H4 (cell line): ENCODE measurements at regions not wholly inside any gene's neighbourhood (a gene's known extent, or its start where the extent isn't known, plus 50 kb on each side); places are given as distances from the start of the nearest gene placed in this dataset.
"Not testable (repeated sequence)": the region's sequence is repeated elsewhere in the genome, so short reads cannot be mapped to it uniquely, and the experiment has no call there.

Experiments used
- DNase-seq: peaks from one replicate; pipeline ENCODE4 v3.0.0-alpha.2; 2015; ENCODE audit warnings: low spot score

DNA sequence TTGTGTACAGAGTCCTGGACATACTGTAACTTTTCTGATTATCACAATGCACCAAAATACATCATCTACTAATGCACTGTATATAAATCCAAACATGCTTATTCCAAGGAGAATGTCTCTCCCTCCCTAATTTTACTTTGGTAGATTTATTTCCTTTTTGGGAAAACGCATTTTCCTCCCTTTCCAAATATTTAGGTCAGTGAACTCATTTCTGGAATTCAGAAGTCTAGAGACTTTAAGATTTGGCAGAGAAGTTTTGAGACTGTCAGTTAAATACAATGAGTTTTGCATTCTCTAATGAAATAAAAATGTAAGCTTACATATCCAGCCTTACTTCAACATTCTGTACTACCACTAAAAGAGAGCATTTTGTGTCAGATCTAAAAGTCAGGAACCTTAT lies 165.8 kb upstream of the EDNRB start:
- DNase-seq: no peak

DNA sequence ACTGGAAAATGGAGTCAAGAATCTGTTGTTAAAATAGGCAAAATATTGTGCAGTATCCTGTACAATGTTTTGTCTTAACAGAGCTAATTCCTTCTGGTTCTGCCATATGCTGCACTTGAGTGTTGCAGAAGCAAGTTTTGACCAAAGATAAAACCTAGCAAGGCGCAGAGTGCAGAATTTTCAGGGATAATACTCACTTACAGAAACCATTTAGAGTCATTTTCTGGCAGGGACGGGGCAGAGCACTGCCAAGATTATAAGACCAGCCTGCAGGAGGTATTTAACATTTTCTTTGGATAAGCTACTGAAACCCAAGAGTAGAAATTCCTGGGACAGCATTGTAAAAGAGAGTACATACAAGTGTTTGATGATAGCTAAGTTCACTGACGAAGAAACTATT lies 159.5 kb upstream of the EDNRB start:
- no peak for DNase-seq

DNA sequence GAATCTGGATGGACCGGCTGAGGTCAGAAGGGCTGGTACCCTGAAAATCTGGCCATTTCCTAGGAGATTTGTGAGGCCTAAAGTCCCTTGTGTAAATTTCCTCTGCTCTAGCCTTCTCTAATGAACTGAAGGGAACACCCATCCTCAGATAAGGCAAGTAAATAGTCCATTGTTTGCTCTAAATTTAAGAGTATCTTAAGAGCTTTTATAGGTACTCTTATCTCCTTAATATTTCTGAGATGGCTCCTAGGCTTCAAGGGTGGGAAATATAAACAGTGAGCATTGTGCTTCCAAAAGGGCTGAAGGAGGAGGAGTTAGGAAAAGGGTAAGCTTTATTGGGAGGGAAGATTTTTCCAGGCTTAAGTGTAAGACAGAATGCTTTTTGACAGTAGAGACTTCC lies 148.7 kb upstream of the EDNRB start:
- no peak for DNase-seq

DNA sequence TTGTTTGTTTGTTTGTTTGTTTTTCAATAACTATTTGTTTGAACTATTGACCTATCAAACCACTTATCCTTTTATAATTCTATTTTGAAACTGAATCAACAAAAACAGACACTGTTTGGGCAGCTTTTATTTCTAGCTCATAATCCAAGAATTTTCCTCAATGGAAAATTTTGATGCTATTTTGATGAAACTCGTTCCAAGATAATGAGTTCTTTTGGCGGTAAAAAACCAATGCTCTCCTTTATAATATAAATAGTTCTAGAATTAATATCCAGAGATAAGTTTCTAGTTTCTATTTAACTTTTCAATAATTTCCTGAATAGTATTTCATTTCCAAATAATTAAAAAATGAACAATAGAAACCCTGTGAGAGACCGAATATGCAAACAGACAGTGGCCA lies 146.5 kb upstream of the EDNRB start:
- DNase-seq: no peak

DNA sequence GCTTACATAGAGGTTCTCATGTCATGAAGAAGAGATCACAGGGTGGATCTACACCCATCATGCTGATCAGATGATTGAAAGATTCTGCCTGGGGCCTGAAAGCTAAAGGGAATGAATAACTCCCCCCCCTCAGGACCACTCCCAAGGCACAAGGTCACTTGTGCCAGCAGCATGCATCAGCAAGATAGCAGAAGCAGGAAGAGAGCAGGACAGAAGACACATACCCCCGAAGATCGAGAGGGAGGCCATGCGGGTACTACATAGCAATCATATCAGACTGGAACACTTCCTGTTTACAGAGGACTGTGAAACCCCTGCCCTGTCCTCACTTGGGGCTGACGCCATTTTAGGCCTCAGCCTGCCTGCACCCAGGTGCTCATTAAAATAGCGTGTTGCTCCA lies 143.2 kb upstream of the EDNRB start:
- DNase-seq: no peak

DNA sequence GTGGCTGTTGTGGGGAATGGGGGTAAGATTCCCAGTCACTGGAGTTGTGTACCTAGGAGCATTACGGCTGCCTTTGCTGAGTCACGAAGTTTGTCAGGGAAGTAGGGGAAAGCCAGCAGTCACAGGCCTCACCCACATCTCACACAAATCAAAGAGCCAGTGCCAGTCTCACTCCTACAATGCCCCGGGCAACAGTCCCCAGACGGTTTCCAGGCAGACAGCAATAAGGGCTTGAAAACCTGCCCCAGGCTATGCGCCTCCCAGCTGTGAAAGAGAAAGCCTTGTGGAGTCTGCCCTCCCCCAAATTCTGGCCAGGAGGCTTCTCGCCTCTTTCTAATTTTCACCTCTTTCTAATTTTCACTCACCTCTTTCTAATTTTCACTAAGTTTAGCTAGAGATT lies 142.3 kb upstream of the EDNRB start:
- DNase-seq: no peak

DNA sequence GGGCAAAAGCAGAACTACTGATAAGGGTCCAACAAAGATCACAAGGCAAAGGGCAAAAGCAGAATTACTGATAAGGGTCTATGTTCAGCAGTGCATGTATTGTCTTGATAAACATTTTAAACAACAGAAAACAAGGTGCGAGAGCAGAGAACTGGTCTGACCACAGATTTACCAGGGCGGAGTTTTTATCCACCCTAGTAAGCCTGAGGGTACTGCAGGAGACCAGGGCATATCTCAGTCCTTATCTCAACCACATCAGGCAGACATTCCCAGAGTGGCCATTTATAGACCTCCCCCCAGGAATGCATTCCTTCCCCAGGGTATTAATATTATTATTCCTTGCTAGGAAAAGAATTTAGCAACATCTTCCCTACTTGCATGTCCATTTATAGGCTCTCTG lies 138.2 kb upstream of the EDNRB start:
- DNase-seq: not testable (repeated sequence)

DNA sequence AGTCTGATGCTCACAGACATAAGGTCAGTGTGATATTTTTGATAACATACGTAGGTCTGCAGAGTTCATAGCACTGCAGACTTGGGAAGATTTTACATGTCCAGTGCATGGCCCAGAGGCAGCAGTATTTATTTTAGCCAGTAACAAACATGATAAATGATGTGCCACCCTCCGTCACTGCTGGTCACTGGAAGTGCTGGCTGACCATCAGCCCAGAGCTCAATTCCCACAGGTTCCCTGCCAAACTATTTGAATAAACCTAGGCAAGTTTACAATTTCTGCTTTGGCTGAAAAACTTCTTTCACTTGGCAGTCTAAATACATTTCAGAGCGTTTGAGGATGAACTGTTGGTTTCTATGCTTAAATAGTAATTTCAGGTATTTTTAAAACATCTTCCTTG lies 135.5 kb upstream of the EDNRB start:
- DNase-seq: no peak

DNA sequence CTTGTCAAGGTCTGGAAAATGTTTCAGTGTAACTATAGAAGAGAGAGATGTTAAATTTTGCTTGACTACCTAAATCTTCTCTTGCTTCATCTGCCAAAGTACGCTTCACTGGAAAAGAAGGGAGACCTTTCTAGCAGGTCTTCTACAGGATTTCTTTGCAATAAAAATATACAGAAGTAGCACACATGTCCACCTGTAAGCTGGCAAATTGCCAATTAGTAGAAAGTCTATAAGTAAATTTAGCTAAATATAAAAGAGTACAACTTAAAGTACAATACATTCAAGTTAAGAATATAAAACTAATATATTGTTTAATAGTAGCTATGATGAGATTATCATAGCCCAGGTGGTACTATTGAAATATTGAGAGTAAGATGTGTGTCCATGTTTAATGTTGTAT lies 128.5 kb upstream of the EDNRB start:
- DNase-seq: no peak

DNA sequence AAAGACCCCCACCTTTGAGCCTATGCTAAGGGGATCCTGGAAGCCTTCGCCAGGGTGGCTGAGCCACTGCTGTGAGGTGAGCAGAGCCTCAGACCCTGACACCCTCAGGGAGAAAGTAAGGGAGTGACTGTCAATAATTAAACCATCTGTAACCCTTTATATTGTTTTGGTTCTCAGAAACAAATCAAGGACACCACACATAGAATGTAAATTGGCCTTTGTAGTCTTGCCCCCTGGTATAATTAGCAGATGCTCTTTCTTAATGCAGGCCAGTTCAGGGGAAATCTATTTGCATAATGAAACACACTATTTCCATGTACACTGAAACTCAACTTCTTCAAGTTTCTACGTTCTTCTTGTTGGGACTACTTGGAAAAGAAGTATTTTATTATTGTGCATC lies 127.7 kb upstream of the EDNRB start:
- DNase-seq: no peak

DNA sequence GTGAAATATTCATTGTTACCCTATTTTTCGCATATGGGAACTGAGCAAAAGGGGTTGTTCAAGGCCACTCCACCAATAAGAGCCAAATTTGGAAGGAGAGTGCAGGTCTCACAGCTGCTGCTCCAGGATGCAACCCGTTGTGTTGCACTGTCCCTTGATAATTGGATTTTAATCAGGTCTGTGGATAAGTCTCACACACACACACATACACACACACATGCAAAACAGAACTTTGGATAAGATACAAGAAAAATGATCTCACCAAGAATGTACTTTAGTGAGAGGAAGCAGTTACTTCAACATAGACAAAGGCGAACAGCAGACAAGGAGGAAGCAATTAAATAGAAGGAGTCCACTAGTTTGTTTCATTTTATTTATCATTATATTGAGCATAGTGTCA lies 127.3 kb upstream of the EDNRB start:
- no peak for DNase-seq

DNA sequence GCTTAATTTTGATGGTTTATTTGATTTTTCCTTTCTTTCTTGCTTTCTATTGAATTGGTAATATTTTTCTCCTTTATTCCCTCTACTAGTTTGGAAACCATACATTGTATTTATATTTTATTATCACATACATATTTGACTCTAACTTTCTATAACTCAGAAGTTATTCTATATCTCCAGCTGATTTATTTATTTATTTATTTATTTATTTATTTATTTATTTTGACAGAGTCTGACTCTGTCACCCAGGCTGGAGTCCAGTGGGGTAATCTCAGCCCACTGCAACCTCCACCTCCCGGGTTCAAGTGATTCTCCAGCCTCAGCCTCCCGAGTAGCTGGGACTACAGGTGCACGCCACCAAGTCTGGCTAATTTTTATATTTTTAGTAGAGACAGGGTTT lies 122.7 kb upstream of the EDNRB start:
- not testable (repeated sequence) for DNase-seq

DNA sequence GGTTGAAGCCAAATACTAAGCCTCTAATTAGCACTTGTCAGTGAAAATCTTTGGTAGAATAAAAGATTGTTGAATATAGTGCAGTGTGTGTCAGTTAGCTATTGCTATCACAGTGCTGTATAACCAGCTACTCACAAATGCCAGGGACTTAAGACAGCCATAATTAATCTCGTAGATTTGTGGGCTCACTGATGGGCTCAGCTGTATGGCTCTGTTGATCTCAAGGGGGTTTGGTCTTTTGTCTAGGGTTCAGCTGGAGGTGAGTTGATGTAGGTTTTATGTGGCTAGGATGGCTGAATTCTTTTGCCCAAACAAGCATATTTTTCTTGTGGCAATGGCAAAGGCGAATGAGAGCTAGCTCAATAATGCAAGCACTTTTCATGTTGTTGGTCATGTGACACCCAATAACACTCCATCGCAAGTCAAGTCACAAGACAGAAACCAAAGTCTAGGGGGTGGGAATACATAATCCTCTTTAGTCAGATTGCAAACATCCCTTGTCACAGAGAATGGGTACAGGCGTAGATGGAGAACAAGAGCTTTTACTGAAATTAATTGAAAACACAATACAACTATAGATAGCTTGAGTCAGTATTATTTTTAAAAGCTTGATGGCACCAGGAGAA lies 121.7 kb upstream of the EDNRB start:
- no peak for DNase-seq

DNA sequence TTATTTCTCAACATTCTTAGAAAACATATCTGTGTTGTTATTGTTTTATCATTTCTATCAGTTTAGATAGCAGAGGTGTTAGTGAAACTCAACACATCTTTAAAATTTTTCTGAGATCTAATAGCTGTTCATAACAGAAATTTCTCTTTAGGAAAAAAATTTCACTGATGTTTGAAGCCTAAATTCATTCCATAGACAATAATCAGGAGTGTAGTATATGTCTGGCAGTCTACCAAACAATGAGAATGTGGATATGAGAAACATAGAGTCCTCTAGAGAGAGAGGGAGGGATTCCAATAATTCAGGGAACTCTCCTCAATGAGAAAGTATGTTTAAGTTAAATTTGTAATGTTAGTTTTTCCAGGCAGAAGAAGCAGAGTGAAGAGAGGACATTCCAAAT lies 118.2 kb upstream of the EDNRB start:
- no peak for DNase-seq

DNA sequence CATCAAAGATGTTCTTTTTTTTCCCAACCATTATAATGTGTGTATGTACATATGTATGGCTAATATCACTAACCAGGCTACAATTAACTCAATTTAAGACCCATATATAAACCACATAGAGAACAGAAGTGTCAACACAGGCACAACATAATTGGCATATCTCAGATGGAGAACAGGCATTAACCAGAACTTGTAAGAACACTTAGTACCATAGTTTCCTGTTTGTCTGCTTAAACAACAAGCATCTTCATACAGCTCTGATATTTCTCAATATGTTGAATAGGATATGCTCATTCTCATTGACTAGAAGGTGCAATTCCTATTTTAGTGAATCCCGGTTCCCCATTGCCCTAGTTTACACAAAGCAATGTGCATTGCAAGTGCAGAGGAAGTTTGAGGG lies 116.9 kb upstream of the EDNRB start:
- DNase-seq: no peak

DNA sequence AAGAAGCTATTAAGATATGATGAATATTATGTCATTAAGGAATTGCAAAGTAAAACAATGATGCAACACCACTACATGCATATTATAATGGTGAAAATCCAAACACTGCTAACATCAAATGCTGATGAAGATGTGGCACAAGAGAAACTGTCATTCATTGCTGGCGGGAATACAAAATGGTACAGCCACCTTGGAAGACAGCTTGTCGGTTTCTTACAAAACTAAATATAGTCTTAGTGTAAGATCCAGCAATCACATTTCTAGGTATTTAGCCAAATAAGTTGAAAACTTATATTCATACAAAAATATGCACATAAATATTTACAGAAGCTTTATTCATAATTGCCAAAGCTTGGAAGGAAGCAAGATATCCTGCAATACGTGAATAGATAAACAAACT lies 114.9 kb upstream of the EDNRB start:
- no peak for DNase-seq

DNA sequence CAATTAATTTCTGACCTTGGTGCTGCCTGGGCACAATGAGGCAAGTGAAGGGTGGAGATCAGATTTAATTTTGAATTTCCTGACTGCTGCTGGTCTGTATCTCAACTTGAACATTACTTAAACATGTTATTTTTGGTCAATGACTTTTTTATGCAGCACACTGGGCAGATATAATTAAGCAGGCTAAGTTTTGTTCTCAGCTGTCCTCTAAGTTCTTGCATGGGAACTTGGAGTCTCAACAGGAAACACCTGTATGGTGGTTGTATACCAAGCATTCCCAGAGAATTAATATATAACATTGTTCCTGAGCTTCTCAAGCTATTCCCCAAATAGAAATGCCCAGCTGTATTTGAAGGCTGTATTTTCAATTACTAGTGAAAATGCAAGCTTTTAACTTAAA lies 113.5 kb upstream of the EDNRB start:
- DNase-seq: no peak

DNA sequence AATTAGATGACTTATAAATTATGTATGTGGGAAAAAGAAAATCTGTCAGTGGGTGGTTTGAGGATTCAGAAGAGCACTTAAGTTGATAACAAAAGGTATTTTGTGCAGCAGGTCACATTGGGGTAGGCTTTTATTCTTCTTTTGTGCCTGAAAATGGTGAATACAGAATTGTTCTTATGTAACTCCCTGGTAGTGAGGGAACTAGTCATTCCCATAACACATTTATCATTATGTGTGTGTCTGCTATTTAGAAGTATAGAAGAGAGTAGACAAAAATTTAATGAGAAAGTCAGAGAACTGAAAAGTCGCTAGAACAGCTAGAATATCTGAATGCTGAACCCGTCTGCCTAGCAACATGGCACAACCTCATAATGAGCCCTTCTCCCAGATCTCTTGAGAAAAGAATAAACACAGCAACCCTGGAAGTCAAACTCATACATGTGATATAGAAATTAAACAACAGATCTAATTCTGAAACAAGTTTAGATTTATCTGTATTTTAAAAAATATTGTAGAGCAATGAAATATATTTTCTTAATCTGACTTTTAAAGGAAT lies 111.8 kb upstream of the EDNRB start:
- no peak for DNase-seq

DNA sequence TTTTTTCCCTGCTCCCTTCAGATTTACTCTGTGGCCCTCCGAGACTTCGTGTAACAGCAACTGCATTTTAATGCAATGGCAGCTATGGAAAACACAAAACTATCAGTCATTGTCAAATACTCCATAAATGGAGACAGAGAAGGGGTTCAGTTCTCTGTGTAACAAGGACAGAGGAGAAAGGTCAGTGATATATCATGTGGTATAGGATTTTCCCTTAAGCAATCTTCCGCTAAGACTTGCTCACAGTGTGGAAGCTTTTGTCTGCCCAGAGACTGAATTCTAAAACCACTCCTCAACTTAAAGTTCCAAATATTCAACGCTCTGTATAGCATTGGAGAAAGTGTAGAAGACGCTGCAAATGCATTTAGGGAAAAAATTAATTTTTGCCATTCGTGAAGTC lies 111.3 kb upstream of the EDNRB start:
- DNase-seq: no peak

DNA sequence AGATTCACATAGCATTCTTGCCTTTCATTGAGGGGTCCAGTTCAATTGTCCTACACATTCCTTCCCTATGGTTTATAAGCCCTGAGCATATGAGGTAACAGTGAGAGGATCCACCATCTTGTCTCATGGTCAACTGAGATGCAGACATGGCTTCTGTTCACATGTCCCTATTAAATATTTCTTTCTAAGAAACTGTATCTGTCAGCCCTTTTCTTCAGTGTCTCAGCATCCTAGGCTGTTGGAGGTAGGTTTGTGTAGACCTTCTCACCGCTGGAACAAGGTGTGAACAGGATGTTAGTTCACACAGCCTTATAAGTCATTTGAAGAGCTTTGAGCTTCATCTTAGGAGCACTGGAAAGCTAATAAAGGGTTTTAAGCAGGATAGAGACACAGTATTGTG lies 110.3 kb upstream of the EDNRB start:
- no peak for DNase-seq

DNA sequence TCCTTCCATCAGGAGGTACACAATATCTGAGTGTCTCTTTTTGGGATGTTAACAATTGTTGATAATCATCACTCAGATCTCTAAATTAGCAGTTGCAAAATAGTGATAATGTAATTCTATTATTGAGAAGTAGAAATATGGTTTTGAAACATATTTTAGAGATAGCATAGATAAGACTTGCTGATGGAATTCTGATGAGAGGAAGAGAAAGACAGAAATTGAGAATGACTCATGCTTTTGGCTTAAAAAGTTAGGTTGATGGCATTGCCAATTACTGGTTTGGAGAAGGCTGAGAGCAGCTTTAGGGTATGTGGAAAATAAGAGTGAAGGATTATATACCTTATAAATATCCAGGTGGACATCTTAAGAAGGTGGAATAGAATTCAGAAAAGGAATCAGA lies 106.4 kb upstream of the EDNRB start:
- DNase-seq: no peak

DNA sequence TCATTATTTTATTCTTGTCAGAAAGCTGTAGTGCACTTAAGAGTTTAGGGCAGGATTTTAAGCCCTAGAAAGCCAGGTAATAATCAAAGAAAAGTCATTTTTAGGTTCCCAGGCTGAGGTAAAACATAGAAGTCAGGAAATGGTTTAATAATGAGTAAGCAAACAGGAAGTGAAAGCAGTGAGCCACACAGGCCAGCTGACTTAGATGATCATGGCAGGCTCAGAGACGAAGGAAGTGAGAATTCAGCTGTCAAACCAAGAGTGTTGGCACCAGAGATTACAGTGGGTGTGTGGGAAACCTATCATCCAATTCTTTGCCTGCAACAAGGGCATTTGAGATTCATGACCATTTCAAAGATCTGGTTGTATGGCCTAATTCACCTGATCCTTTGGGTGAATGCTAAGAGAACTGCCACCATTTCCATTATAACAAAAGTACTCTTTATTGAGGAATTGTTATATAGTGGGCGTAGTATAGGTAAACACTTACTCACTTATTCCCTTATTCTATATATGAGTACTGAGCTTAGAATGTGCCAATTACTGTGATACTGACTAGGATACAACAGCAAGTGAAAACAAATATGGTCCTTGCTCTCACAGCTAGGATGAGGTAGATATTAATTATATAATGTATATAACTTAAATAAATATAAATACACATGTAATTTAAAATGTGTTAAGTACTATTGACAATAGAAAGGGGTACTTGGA lies 103.7 kb upstream of the EDNRB start:
- DNase-seq: peak; percentile 43

DNA sequence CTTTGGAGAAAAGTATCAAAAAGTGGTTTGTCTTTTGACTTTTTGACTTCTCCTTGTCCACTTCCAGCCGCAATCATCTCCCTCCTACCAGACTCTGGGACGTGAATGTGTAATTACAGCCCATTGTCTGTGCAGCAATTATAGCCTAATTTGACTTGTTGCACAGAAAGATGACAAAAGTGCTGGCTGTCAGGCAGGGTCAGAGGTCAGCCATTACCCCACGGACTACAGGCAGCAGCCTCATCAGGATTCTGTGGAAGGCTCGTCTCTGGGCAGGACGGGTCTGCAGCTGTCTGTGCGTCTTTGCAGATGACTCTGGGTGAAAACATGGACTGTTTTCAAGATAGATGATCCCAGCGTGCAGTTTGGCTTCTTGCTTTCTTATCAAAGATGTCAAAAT lies 102.2 kb upstream of the EDNRB start:
- DNase-seq: no peak

DNA sequence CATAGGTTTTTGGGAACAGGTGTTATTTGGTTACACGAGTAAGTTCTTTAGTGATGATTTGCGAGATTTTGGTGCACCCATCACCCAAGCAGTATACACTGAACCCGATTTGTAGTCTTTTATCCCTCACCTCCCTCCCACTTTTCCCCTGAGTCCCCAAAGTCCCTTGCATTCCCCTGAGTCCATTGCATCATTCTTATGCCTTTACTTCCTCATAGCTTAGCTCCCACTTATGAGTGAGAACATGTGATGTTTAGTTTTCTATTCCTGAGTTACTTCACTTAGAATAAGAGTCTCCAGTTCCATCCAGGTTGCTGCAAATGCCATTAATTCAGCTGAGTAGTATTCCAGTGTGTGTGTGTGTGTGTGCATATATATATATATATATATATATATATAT lies 97.2 kb upstream of the EDNRB start:
- no peak for DNase-seq
